Stimulated activated CD8-positive, alpha-beta memory T cell treated with anti-CD3 and anti-CD28 coated beads, Interleukin-15, amount 100 ng/mL, for 24 hours (primary cell): ENCODE measurements at regions not wholly inside any gene's neighbourhood (a gene's known extent, or its start where the extent isn't known, plus 50 kb on each side); places are given as distances from the start of the nearest gene placed in this dataset.
A peak's percentile ranks its signal among the peaks of the same experiment; 100 is the strongest.
"Not testable (repeated sequence)": the region's sequence is repeated elsewhere in the genome, so short reads cannot be mapped to it uniquely, and the experiment has no call there.

Experiments
- DNase-seq: peaks from one replicate; pipeline ENCODE4 v3.0.0-alpha.2; 2020; ENCODE audit warnings: low read depth

- DNase-seq: no peak
Observed at GRCh38 chr11:12585861-12586260, 88.4 kb upstream of the TEAD1 start.

GRCh38 chr11:12587333-12587991 is 86.8 kb upstream of the TEAD1 start:
- DNase-seq: no peak

DNA sequence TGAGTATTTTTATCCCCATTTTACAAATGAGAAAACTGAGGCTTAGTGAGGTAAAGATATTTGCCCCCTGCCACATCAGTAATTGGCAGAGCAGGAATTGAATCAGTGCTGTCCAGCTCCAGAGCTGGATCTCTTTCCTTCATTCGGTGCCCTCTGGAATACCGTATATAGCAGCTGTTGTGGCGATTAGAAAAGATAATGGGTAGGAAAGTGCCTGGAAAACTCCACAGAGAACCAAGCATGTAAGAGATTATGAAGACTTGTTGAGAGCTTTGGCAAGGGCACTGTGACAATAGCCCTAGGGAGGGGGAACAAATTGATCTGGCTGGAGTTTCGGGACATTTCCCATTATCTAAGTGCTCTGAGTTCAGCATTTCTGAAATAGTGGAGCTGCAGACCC is 82.5 kb upstream of the TEAD1 start:
- no peak for DNase-seq

- DNase-seq: no peak
Observed at GRCh38 chr11:12592283-12592682, 81.9 kb upstream of the TEAD1 start.

- DNase-seq: not testable (repeated sequence)
Observed at GRCh38 chr11:12595089-12595847, 79.0 kb upstream of the TEAD1 start.

GRCh38 chr11:12598330-12599256 is 75.6 kb upstream of the TEAD1 start:
- DNase-seq: no peak

- peak; percentile 18 for DNase-seq
Observed at GRCh38 chr11:12599408-12600143, 74.6 kb upstream of the TEAD1 start.

DNA sequence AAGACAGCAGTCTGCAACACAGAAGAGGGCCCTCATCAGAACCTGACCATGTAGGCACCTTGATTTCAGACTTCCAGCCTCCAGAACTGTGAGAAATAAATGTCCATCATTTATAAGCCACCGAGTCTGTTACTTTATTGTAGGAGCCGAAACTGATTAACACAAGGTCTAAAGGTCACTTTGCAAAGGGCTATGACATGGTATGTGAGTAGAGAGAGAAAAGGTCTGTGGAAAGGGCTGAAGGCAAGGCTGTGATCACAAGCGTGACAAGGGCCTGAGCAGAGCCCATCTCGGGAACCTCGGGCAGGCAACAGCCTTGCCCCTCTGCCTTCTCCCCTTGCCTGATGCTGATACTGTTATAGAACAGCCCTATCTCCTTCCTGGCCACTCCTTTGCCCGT is 73.4 kb upstream of the TEAD1 start:
- no peak for DNase-seq

DNA sequence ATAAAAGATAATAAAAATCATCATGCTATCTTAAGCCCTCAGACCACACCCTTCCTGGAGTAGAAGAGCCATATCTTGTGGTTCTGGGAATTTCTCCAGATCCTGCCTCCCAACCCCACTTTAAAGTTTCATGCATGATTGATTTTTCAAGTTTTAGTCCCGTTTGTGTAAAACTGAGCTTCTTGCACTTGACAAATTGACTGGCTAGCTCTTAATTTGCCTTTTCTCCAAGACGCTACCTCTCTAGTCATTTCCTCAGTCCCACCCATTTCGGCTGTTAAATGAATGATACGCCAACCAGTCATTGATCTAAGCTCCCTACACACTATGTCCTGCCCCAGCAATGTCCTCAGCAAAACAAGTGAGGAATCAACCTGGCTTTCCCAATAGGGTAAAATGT is 71.8 kb upstream of the TEAD1 start:
- no peak for DNase-seq

GRCh38 chr11:12603143-12604088 is 70.8 kb upstream of the TEAD1 start:
- DNase-seq: no peak

DNA sequence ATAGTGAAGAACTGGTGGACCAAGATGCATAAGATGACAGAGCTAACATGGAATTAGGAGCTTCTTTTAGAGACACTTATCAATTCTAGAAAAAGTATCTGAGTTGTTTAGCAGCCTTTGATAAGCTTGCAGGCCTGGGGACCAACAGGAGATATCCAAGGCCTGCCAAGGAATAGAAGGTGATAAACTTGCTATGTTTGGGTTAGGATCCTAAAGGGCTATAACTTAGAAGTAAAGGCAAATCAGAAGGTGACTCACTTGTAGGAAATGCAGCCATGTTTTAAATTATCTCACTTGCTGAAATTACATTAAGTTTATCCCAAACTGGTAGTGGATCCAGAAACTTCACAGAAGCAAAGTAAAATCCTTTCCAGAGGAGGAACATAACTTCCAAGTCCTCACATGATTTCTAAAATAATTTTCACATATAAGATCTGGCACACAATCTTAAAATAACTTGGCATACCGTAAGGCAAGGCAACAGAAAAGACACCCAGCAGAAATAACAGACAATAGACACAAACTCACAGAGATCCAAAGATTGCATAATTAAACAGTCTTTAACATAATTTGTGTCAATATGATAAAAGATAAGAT is 69.6 kb upstream of the TEAD1 start:
- no peak for DNase-seq

DNA sequence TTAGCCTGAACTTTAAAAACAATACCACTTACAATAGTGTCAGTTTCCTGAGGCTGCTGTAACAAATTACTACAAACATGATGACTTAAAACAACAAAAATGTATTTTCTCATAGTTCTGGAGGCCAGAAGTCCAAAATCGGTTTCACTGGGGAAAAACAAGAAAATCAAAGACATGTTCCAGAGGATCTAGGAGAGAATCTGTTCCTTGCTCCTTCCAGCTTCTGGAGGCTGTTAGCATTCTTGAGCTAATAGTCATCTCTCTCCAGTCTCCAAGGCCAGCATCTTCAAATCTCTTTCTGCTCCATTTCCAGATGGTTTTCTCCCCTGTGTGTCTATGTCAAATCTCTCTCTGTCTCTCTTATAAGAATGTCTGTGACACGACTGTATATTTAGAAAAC is 67.6 kb upstream of the TEAD1 start:
- DNase-seq: no peak

DNA sequence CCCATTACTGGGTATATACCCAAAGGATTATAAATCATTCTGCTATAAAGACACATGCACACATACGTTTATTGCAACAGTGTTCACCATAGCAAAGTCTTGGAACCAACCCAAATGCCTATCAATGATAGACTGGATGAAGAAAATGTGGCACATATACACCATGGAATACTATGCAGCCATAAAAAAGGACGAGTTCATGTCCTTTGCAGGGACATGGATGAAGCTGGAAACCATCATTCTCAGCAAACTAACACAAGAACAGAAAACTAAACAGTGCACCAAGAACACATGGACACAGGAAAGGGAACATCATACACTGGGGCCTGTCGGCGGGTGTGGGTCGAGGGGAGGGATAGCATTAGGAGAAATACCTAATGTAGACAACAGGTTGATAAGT is 65.5 kb upstream of the TEAD1 start:
- DNase-seq: not testable (repeated sequence)

DNA sequence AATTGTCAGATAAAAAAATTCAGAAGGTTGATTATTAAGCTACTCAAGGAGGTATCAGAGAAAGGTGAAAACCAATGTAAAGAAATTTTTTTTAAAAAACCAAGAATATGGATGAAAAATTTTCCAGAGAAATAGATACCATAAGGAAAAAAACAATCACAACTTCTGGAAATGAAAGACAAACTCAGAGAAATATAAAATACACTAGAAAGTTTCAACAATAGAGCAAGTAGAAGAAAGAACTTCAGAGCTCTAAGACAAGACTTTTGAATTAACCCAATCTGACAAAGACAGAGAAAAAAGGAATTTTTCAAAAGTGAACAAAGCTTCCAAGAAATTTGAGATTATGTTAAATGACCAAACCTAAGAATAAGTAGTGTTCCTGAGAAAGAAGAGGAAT is 62.9 kb upstream of the TEAD1 start:
- DNase-seq: no peak

DNA sequence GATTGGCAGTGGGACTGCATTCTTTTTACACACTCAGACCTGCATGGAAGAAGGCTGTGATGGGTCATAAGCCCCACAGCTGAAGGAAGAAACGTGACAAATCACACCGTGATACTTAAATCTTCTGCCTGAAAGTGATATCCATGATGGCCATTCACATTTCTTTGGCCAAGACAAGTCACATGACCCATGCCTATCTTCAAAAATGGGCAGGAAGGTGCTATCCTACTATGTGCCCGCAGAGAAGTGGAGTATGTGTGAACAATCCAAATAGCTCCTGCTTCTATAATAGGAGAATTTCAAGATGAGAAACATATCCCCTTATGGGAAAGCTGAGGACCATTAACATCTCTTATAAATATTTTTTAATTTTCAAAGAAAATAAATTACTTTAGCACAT is 56.6 kb upstream of the TEAD1 start:
- DNase-seq: no peak

DNA sequence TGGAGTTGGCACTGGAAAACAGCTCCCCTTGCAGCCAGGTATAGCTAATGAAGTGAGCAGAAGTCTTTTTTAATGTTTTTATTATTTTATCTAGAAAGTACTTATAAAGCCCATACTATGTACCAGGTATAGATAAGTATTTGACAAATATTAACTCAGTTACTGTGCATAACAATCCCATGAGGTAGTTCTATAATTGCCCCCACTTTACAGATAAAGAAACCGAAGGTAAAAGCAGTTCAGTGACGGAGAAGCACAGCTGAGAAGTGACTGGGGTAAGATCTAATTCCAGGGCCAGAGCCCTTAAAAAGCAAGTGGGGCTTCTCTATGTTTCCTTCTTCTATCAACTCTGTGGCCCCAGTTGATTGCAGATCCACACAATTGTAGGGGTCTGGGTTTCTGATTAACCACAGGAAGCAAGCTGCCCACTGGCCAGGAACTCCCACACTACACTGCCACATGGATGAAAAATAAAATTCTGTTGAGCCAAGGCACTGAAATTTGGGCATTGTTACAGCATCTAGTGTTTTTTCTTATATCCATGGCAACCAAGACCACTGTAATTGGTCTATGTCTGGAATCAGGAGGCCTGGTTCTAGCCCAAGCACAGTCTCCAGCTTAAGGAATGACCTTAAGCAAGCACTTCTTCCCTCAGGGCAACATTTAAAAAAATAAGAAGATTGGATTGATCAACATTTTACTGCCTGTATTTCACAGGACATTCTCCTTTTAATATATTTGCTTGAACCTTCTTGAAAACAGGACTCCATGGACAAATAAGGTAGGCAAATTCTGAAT is 55.3 kb upstream of the TEAD1 start:
- no peak for DNase-seq

DNA sequence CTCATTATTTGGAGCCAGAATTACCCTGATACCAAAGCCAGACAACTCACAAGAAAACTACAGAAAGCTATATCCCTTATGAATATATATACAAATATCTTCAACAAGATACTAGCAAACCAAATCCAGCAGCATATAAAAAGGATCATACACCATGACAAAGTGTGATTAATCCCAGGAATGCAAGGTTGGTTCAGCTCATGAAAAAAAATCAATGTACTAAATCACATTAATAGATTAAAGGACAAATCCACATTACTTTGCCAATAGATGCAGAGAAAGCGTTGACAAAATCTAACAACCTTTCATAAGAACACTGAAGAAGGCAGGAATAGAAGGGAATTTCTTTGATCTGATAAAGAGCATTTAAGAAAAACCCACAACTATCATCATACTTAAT is 50.4 kb upstream of the TEAD1 start:
- DNase-seq: no peak
